Esophagus squamous epithelium (tissue), 5 donors: ENCODE measurements at regions not wholly inside any gene's neighbourhood (a gene's known extent, or its start where the extent isn't known, plus 50 kb on each side); places are given as distances from the start of the nearest gene placed in this dataset.

Experiments
- DNase-seq: peaks from one replicate; lab custom pipeline; 2025; lab: John Stamatoyannopoulos, UW
- H3K27ac ChIP-seq, 4 donors: fragments of 200-600 bp; sonication (generic); one replicate each; pipeline ENCODE4 v1.5.1; 2016 to 2019; ENCODE audit warnings: mild to moderate bottlenecking in 1 of 4
- H3K27me3 ChIP-seq, 4 donors: fragments of 200-600 bp; sonication (generic); 1 replicate in 3 of 4; 2 replicates in 1 of 4; pipeline versions ENCODE4 v1.5.1 to v1.6.0; 2017 to 2021; ENCODE audit warnings: antibody characterized with exemption in 1 of 4
- H3K36me3 ChIP-seq, 3 donors: fragments of 200-600 bp; sonication (generic); one replicate each; pipeline ENCODE4 v1.5.1; 2016 to 2019
- H3K4me1 ChIP-seq, 3 donors: fragments of 200-600 bp; sonication (generic); one replicate each; pipeline ENCODE4 v1.5.1; 2017 to 2019
- H3K4me3 ChIP-seq, 4 donors: fragments of 200-600 bp; sonication (generic); 1 replicate in 3 of 4; 2 replicates in 1 of 4; pipeline ENCODE4 v1.5.1; 2016 to 2019; ENCODE audit warnings: mild to moderate bottlenecking in 2 of 4, moderate library complexity in 1 of 4
- H3K9me3 ChIP-seq, 3 donors: fragments of 200-600 bp; sonication (generic); one replicate each; pipeline ENCODE4 v1.5.1; 2016 to 2019
- POLR2A ChIP-seq, 4 donors: fragments of 450-650 bp; IDR thresholded peaks; one replicate each; pipeline ENCODE4 v1.6.1; 2017; ENCODE audit warnings: antibody characterized with exemption in 4 of 4, mild to moderate bottlenecking in 4 of 4, moderate library complexity in 3 of 4
- WGBS, 2 donors: methylation state at CpG; one replicate each; pipeline ENCODE4 v1.1.5; 2018; 5-methylcytosine and 5-hydroxymethylcytosine counted together
- intact Hi-C: fragments of 100-400 bp; cut with DNase I; formaldehyde crosslinking; loops from one replicate; pipeline ENCODE4 v1.15.0; 2022
- TF ChIP-seq, protein P1 (sequence below), 6 experiments: fragments of 450-650 bp in 4 of 6; fragments of 200-600 bp in 2 of 6; sonication (generic) in 2 of 6; IDR thresholded peaks; one replicate each; pipeline ENCODE4 v1.5.1; 2016 to 2019; ENCODE audit warnings: antibody characterized with exemption in 6 of 6, mild to moderate bottlenecking in 4 of 6, moderate library complexity in 4 of 6
- donor health status: DM: yes; HTN: yes; CAD: no.

GRCh38 chr11:119906376-119906775 lies 177.4 kb upstream of the NECTIN1 start:
- no peaks in the 10 kb centered on the region for H3K36me3 ChIP-seq
- intact Hi-C loops, result no loop called here
- H3K27ac ChIP-seq, result peak overlapping the region in 2 of 4 donors; percentile 77 to 84
- 90% methylated on average over 5 to 8 of the region's 8 CpGs for WGBS, 2 donors
- H3K27me3 ChIP-seq, result peaks cover 0 to 29% (median 0%) of the 10 kb centered on the region in 4 donors
- no peak for DNase-seq
- H3K4me1 ChIP-seq, result peaks cover 5 to 72% (median 23%) of the 10 kb centered on the region in 3 donors
- H3K4me3 ChIP-seq, result no peak overlapping the region
- no peak for TF ChIP-seq POLR2A (IDR thresholded peaks at IDR 0.05)
- TF ChIP-seq, protein P1, sequence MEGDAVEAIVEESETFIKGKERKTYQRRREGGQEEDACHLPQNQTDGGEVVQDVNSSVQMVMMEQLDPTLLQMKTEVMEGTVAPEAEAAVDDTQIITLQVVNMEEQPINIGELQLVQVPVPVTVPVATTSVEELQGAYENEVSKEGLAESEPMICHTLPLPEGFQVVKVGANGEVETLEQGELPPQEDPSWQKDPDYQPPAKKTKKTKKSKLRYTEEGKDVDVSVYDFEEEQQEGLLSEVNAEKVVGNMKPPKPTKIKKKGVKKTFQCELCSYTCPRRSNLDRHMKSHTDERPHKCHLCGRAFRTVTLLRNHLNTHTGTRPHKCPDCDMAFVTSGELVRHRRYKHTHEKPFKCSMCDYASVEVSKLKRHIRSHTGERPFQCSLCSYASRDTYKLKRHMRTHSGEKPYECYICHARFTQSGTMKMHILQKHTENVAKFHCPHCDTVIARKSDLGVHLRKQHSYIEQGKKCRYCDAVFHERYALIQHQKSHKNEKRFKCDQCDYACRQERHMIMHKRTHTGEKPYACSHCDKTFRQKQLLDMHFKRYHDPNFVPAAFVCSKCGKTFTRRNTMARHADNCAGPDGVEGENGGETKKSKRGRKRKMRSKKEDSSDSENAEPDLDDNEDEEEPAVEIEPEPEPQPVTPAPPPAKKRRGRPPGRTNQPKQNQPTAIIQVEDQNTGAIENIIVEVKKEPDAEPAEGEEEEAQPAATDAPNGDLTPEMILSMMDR (IDR thresholded peaks at IDR 0.05), result no peak
- no peaks in the 10 kb centered on the region for H3K9me3 ChIP-seq

DNA sequence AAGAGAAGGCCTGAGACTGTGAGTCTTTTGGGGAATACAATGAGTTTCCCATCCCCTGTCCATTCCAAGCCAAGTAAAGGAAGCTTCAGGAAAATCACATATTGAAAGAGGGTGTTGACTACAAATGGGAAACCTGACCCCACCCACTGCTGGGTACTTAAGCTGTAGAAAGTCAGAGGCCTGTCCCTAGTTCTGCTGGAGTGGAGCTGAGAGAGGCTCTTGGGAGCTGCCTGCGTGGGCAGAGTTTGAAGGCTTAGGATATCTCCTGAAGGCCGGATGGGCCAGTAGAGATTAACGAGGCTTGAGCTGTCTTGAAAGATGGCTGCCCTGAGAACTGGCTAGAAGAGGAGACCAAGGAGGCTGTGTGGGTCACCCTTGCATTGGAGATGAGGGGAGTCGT lies 176.2 kb upstream of the NECTIN1 start:
- WGBS, 2 donors, result 79 to 85% methylated on average over 3 to 4 of the region's 4 CpGs
- TF ChIP-seq POLR2A (IDR thresholded peaks at IDR 0.05), result no peak
- TF ChIP-seq, protein P1 (IDR thresholded peaks at IDR 0.05), result no peak
- no peak for DNase-seq

GRCh38 chr11:119904531-119905035 lies 175.6 kb upstream of the NECTIN1 start:
- no peaks in the 10 kb centered on the region for H3K9me3 ChIP-seq
- H3K4me1 ChIP-seq, result peaks cover 5 to 72% (median 23%) of the 10 kb centered on the region in 3 donors
- peaks cover 0 to 18% (median 0%) of the 10 kb centered on the region in 4 donors for H3K27me3 ChIP-seq
- intact Hi-C loops, result no loop called here
- no peak overlapping the region for H3K4me3 ChIP-seq
- 77 to 93% methylated on average over 3 to 4 of the region's 4 CpGs for WGBS, 2 donors
- DNase-seq, result no peak
- TF ChIP-seq POLR2A (IDR thresholded peaks at IDR 0.05), result no peak
- TF ChIP-seq, protein P1 (IDR thresholded peaks at IDR 0.05), result no peak
- H3K36me3 ChIP-seq, result no peaks in the 10 kb centered on the region
- peak overlapping the region in 1 of 4 donors; percentile 46 for H3K27ac ChIP-seq

More for the DNA sequence above, 176.2 kb upstream of the NECTIN1 start:
- peaks cover 5 to 72% (median 23%) of the 10 kb centered on the region in 3 donors for H3K4me1 ChIP-seq
- H3K27me3 ChIP-seq, result peaks cover 0 to 22% (median 0%) of the 10 kb centered on the region in 4 donors
- H3K36me3 ChIP-seq, result no peaks in the 10 kb centered on the region
- no peaks in the 10 kb centered on the region for H3K9me3 ChIP-seq
- H3K27ac ChIP-seq, result peak overlapping the region in 1 of 4 donors; percentile 46
- no peak overlapping the region for H3K4me3 ChIP-seq
- intact Hi-C loops, result no loop called here

- H3K27me3 ChIP-seq, result peaks cover 0 to 13% (median 0%) of the 10 kb centered on the region in 4 donors
- H3K4me3 ChIP-seq, result no peak overlapping the region
- H3K9me3 ChIP-seq, result no peaks in the 10 kb centered on the region
- peak overlapping the region in 3 of 4 donors; percentile 30 to 77 (median 47) for H3K27ac ChIP-seq
- WGBS, 2 donors, result 55 to 73% methylated on average over 3 to 6 of the region's 8 CpGs
- no peak for DNase-seq
- peaks cover 5 to 69% (median 23%) of the 10 kb centered on the region in 3 donors for H3K4me1 ChIP-seq
- TF ChIP-seq, protein P1 (IDR thresholded peaks at IDR 0.05), result no peak
- TF ChIP-seq POLR2A (IDR thresholded peaks at IDR 0.05), result no peak
- intact Hi-C loops, result no loop called here
- no peaks in the 10 kb centered on the region for H3K36me3 ChIP-seq
Observed at GRCh38 chr11:119903821-119904220, 174.8 kb upstream of the NECTIN1 start.

DNA sequence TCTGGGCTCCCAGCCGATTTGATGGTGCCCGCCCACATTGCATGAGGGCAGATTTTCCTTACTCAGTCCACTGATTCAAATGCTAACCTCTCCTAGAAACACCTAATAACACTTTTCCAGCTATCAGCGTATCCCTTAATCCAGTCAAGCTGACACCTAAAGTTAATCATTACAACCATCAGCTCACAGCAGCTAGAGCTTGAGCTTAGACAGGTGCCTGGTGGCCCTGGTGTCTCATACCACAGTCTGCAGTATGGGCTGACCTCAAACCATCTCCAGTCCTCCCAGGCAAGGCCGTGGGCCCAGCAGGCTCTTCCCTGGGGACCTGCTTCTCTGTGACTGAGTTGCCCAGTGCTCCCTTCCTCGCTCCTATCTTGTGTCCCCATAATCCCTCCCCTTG lies 174.4 kb upstream of the NECTIN1 start:
- intact Hi-C loops, result no loop called here
- H3K36me3 ChIP-seq, result no peaks in the 10 kb centered on the region
- peaks cover 0 to 11% (median 0%) of the 10 kb centered on the region in 4 donors for H3K27me3 ChIP-seq
- no peak for DNase-seq
- H3K4me3 ChIP-seq, result no peak overlapping the region
- 38 to 55% methylated on average over 5 of the region's 5 CpGs for WGBS, 2 donors
- H3K4me1 ChIP-seq, result peaks cover 3 to 64% (median 21%) of the 10 kb centered on the region in 3 donors
- H3K27ac ChIP-seq, result peak overlapping the region in 3 of 4 donors; percentile 30 to 77 (median 47)
- no peaks in the 10 kb centered on the region for H3K9me3 ChIP-seq
- TF ChIP-seq, protein P1 (IDR thresholded peaks at IDR 0.05), result no peak
- TF ChIP-seq POLR2A (IDR thresholded peaks at IDR 0.05), result no peak
